Thyroid gland (tissue), 4 donors: ENCODE measurements at regions not wholly inside any gene's neighbourhood (a gene's known extent, or its start where the extent isn't known, plus 50 kb on each side); places are given as distances from the start of the nearest gene placed in this dataset.

ENCODE experiments used
- POLR2A ChIP-seq, 2 donors: fragments of 450-650 bp; IDR thresholded peaks; one replicate each; pipeline ENCODE4 v1.6.1; 2017; ENCODE audit warnings: antibody characterized with exemption in 2 of 2, mild to moderate bottlenecking in 2 of 2, moderate library complexity in 1 of 2
- TF ChIP-seq, protein P1 (sequence below), 6 experiments: fragments of 200-600 bp in 3 of 6; fragments of 450-650 bp in 3 of 6; sonication (generic) in 3 of 6; IDR thresholded peaks; one replicate each; pipeline ENCODE4 v1.5.1; 2016 to 2019; ENCODE audit warnings: antibody characterized with exemption in 6 of 6, mild to moderate bottlenecking in 2 of 6, inconsistent platforms in 1 of 6, moderate library complexity in 1 of 6

DNA sequence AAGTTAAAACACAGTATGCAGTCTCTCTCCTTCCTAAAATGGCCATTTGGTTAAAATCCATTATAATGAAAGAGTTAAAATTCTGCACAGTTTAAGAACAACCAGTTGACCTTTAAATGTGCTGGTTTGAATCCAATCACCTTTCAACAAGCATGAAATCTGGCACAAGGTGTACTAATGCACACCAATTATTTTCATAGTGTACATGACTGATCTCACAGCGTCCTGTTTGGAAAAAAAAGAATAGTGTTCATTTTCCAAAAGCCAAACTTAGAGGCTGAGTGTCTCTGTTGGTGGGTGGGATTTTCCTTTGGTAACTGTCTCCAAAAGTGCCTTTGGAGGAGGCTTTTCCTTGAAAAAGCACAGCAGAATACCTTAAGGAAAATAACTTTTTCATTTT is 180.6 kb downstream of the DEPDC1B start:
- TF ChIP-seq, protein P1, sequence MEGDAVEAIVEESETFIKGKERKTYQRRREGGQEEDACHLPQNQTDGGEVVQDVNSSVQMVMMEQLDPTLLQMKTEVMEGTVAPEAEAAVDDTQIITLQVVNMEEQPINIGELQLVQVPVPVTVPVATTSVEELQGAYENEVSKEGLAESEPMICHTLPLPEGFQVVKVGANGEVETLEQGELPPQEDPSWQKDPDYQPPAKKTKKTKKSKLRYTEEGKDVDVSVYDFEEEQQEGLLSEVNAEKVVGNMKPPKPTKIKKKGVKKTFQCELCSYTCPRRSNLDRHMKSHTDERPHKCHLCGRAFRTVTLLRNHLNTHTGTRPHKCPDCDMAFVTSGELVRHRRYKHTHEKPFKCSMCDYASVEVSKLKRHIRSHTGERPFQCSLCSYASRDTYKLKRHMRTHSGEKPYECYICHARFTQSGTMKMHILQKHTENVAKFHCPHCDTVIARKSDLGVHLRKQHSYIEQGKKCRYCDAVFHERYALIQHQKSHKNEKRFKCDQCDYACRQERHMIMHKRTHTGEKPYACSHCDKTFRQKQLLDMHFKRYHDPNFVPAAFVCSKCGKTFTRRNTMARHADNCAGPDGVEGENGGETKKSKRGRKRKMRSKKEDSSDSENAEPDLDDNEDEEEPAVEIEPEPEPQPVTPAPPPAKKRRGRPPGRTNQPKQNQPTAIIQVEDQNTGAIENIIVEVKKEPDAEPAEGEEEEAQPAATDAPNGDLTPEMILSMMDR (IDR thresholded peaks at IDR 0.05): no peak
- TF ChIP-seq POLR2A (IDR thresholded peaks at IDR 0.05): no peak
